ENCODE measurements at regions not wholly inside any gene's neighbourhood (a gene's known extent, or its start where the extent isn't known, plus 50 kb on each side); places are given as distances from the start of the nearest gene placed in this dataset.

DNA sequence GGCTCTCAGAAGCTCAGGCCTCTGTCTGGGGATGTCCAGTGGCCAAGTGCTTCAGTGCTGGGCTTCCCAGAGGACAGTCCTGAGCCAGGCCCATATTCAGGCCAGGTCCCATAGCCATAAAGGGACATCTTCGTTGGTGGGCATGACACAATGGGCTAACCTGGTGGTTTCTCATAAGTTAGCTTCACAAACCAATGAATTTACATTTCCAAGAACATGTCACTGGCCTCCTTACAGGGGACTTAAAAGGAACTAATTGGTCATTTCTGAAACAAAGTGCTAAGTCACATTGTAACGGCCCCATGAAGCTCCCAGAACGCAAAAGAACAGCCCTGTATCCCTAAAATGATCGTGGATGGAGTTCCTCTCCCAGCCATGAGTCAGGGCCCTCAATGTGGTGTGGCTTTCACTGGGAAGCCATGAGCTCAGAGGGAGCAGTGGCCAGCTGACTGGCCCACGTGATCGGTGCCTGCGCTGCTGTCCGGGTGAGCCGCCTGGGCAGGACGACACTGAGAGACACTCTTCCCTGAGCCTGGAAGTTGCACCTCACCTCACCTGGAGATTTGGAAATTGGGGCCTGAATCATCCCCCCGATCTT lies 163.7 kb upstream of the APCDD1 start:
- DNase-seq: no peak

DNA sequence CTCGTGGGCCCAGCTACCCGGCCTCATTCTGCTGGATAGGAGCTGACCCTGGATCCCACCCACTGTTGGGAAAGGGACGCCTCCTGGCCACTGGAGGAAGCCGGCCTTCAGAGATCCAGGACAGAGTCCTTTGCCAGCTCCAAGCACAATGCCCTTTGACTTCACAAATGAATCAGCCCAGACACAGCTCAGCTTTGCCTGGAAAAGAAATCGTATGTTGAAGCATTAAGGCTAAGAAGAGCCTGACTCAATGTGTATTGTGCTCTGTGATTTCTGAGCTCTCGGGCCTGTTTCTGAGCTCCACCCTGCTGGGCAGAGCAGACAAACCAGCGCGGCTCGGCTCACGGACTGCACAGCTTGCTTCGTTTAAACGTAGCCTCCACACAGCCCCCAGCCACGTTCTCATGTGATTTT lies 162.9 kb upstream of the APCDD1 start:
- DNase-seq: no peak

DNA sequence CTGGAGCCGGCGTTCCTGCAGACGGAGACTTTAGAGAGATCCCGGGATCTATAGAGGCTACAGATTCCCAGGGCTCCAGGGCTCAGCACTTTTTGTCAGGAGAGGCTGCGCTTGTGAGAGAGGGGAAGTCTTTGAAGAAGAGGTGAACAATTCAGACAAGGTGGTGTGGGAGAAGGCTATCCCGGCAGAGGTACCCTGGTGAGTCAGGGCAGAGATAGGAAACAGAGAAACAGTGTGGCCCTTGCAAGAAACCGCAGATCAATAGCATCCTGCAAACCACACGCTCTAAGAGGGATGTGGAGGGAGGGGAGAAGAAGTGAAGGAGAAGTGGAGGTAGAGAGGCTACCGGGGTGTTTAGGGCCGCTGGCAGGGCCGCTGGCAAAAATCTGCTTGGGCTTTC lies 160.5 kb upstream of the APCDD1 start:
- DNase-seq: no peak

DNA sequence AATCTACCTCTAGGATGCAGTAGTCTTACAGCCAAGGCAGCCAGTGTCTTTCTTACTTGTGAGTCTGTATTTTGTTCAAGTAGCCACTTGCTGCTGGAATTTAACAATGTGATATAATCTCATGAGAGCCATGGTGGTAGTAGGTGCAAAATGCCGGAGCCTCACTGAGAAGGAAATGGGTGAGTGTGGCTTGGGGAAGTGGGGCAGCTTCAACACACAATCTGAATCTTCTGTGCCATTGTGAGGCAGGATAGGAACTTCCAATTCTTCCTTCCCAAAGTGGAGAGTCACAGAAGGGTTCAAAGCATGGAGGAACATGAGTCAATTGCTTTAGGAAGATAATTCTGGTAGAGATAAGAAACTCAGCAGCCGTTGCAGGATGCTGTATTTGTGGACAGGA lies 158.7 kb upstream of the APCDD1 start:
- DNase-seq: no peak

- DNase-seq: no peak
Measured at GRCh38 chr18:10296491-10296890, 157.9 kb upstream of the APCDD1 start.

DNA sequence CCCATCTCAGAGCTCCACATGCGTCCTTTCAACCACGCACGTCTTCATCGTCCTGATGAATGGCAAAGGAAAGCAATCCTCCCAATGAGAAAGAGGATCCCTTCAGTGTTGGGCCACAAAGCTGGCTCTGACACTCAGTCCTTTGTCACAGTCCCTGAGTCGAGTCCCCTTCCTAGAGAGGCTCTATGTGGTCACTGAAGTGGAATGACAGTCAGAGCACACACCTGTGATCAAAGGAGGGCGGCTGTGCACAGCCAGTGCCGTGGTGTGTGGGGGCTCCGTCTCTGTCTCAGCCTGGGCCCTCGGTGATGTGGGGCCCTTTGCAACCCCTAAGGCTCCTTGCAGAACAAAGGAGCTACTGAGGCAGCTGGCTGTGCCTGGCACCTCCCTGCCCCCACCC lies 157.3 kb upstream of the APCDD1 start:
- DNase-seq: peak; percentile 10

- no peak for DNase-seq
Measured at GRCh38 chr18:10298346-10298745, 156.1 kb upstream of the APCDD1 start.

GRCh38 chr18:10299643-10300042 lies 154.8 kb upstream of the APCDD1 start:
- DNase-seq: no peak

GRCh38 chr18:10300739-10301138 lies 153.7 kb upstream of the APCDD1 start:
- no peak for DNase-seq

- no peak for DNase-seq
Measured at GRCh38 chr18:10301831-10302483, 152.5 kb upstream of the APCDD1 start.

- no peak for DNase-seq
Measured at GRCh38 chr18:10303171-10303570, 151.3 kb upstream of the APCDD1 start.

DNA sequence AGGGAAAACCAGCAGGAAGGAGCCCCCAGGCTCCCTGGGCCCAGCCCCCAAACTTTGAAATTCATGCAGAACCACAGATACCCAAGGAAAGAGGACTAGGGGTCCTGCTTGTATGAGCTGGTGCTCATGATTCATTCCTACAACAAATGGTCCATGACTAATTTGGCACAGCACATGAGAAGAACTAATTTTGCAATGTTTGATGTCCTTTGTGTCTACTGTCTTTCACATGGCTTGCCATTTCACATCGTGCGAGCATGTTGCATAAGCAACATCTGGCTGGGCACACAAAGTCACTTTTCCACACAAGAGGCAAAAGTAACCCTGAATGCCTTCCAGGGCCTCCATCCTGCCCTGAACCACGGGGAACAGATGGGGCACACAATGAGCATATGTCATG lies 149.6 kb upstream of the APCDD1 start:
- peak; percentile 70 for DNase-seq

DNA sequence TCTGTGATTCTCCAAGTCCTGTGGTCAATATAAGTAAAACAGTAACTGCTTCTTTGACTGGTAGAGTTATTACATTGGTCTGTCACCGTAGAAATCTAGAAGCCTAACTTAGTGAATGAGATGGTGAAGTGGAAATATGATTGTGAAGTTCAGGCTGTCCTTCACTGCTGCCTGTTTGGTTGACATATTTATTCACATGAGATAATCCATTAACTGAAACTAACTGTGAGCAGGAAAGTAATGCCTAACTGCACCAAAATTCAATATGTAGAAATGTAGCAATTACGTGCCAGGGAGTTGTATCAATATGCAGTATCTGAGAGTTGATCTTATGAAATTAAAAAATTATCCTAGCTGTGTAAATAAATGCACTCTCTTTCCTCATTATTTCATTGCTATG lies 147.7 kb upstream of the APCDD1 start:
- DNase-seq: no peak

DNA sequence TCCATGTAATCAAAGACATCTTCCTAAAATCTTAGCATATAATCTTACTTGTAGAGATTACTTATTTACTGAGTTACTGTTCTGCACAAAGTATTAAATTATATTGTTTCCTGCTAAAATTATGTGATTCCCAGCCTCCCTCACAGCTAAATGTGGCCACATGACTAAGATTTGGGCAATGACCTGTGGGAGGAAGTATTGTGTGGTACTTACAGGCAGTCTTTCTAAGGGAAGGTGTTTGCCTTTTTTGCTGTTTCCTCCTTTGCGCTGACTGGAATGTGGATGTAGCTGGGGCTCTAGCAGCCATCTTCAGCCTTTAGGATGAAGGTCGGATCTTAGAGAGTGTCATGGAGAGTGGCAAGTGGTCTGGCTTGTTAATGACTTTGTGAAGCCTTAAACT lies 146.3 kb upstream of the APCDD1 start:
- DNase-seq: no peak

- no peak for DNase-seq
Measured at GRCh38 chr18:10310626-10311025, 143.8 kb upstream of the APCDD1 start.

GRCh38 chr18:10312326-10313015 lies 142.0 kb upstream of the APCDD1 start:
- DNase-seq: no peak

GRCh38 chr18:10313016-10313342 lies 141.5 kb upstream of the APCDD1 start:
- DNase-seq: no peak

GRCh38 chr18:10314066-10314465 lies 140.4 kb upstream of the APCDD1 start:
- DNase-seq: no peak

DNA sequence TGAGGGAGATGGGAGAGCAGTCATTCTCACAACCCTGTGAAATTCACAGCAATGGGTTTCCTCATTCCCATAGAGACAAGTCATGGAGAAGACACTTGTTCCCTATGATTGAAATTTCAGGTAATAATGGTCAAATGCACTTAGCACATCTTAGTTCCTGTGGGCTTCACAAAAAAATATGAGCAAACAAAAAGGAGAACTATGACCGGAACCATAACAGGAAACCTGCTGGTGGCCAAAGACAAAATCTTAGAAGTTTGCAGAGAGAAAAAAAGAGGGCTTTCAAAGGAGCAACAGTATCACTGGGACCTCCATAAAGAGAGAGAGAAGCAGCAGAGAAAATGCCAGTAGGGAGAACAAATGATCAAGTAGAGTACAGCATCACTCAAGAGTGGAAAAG lies 138.9 kb upstream of the APCDD1 start:
- no peak for DNase-seq

DNA sequence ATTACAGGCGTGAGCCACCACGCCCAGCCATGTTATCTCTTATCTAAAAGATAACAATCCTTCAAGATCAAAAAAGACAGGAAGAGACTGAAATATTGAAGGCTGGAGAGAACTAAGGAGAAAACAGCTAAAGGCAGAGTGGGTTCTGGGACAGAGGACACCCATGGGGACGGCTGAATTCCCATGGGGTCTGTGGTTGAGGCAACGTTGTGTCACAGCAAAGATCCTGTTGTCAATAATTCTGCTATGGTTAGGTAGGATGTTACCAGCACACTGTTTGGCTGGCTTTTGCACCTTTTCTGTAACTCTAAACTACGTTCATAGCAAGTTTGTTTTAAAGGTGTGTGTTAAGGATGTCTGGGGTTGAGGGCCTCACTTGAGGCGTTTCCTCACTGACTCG lies 137.7 kb upstream of the APCDD1 start:
- no peak for DNase-seq

GRCh38 chr18:10317864-10318690 lies 136.4 kb upstream of the APCDD1 start:
- DNase-seq: no peak

DNA sequence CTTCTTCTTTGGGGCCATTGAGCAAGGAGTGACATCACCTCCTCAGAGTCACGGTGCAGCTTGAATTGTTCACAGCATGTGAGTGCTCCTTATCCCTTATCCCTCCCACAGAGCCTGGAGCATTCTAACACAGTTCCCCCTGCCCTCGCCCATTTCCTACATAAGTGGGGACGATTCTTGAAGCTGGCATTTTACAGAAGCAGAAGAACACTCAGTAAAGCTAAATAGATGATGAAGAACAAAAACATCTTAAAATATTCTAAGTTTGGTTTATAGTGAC lies 135.8 kb upstream of the APCDD1 start:
- no peak for DNase-seq

GRCh38 chr18:10319026-10319425 lies 135.4 kb upstream of the APCDD1 start:
- no peak for DNase-seq

All from NCI-H2171 (cell line).